ENCODE measurements at regions not wholly inside any gene's neighbourhood (a gene's known extent, or its start where the extent isn't known, plus 50 kb on each side); places are given as distances from the start of the nearest gene placed in this dataset.

DNA sequence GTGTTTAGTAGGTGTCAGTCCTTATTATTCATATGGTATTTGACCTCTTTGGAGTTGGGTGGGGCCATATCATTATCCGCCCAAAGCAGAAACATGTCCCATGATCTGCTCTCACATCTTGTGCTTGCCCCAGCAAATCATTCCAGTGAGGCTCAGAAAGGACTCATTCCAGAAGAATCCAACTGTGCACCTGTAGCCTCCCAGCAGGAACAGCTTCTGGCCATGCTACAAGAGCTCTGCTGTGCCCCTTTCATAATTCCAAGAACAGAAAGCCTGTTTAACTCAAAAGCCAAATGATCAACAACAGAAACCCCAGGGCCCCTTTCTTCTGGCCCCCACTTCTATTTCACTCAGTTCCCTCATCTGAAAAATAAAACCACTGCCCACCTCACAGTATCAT lies 673.1 kb downstream of the DIAPH3 start:
- no peak for TF ChIP-seq POLR2AphosphoS5 (IDR thresholded peaks at IDR 0.05)
- TF ChIP-seq, protein P1, sequence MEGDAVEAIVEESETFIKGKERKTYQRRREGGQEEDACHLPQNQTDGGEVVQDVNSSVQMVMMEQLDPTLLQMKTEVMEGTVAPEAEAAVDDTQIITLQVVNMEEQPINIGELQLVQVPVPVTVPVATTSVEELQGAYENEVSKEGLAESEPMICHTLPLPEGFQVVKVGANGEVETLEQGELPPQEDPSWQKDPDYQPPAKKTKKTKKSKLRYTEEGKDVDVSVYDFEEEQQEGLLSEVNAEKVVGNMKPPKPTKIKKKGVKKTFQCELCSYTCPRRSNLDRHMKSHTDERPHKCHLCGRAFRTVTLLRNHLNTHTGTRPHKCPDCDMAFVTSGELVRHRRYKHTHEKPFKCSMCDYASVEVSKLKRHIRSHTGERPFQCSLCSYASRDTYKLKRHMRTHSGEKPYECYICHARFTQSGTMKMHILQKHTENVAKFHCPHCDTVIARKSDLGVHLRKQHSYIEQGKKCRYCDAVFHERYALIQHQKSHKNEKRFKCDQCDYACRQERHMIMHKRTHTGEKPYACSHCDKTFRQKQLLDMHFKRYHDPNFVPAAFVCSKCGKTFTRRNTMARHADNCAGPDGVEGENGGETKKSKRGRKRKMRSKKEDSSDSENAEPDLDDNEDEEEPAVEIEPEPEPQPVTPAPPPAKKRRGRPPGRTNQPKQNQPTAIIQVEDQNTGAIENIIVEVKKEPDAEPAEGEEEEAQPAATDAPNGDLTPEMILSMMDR (IDR thresholded peaks at IDR 0.05), result no peak

All from prostate gland (tissue), 2 donors.